ENCODE measurements at regions not wholly inside any gene's neighbourhood (a gene's known extent, or its start where the extent isn't known, plus 50 kb on each side); places are given as distances from the start of the nearest gene placed in this dataset.
"Not testable (repeated sequence)": the region's sequence is repeated elsewhere in the genome, so short reads cannot be mapped to it uniquely, and the experiment has no call there.

DNA sequence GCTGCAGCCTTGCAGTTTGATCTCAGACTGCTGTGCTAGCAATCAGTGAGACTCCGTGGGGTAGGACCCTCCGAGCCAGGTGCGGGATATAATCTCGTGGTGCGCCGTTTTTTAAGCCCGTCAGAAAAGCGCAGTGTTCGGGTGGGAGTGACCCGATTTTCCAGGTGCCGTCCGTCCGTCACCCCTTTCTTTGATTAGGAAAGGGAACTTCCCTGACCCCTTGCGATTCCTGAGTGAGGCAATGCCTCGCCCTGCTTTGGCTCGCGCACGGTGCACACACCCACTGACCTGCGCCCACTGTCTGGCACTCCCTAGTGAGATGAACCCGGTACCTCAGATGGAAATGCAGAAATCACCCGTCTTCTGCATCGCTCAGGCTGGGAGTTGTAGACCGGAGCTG is 203.2 kb downstream of the SNCAIP start:
- H3K36me3 ChIP-seq; H3K27ac ChIP-seq; H3K27me3 ChIP-seq; H3K9me3 ChIP-seq; H3K4me3 ChIP-seq; DNase-seq (ENCODE audit: low spot score in 2 of 2); H3K4me1 ChIP-seq: not testable (repeated sequence)
- intact Hi-C loops (cut with DNase I): loop anchor here (5.0 kb wide), 3 partner anchors 572 to 1097 kb away; partner anchors contain the start of gene PRDM6

DNA sequence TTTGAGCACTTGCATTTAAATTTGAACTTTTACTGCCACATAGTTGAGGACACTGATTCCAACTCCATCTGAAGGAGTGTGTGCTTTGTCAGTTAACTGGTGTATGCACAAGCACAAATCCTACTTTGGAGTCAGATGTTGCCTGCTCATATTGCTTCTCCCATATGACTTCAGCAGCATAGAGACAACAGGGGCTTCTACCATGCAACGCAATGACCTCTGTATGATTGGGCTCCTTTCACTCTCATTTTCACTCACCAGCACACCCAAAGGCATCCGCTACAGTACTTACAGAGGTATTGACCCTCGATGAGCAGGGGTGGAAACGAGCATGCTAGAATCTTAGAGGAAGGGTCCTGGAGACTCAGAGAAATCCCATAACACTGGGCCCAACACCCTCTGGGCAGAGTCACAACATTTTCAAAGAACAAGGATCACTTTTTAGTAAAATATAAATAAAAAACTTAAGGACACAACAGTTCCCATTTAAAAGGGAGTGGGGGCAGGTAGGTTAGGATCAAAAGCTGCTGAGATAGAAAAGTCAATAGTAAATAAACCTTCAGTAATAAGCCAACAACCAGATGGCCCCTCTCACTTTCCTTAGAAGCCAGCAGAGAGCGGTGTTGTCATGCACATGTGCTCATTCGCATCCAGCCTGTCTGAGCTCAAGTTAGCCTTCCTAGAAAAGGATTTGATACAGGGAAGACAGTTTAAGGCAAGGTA is 203.8 kb downstream of the SNCAIP start:
- intact Hi-C loops (cut with DNase I): loop anchor here (5.0 kb wide), 3 partner anchors 571 to 1096 kb away; partner anchors contain the start of gene PRDM6
- H3K4me3 ChIP-seq: no peak overlapping the region
- DNase-seq (ENCODE audit: low spot score in 2 of 2): peak in 1 of 2 donors; percentile 69
- TF ChIP-seq, protein P1, sequence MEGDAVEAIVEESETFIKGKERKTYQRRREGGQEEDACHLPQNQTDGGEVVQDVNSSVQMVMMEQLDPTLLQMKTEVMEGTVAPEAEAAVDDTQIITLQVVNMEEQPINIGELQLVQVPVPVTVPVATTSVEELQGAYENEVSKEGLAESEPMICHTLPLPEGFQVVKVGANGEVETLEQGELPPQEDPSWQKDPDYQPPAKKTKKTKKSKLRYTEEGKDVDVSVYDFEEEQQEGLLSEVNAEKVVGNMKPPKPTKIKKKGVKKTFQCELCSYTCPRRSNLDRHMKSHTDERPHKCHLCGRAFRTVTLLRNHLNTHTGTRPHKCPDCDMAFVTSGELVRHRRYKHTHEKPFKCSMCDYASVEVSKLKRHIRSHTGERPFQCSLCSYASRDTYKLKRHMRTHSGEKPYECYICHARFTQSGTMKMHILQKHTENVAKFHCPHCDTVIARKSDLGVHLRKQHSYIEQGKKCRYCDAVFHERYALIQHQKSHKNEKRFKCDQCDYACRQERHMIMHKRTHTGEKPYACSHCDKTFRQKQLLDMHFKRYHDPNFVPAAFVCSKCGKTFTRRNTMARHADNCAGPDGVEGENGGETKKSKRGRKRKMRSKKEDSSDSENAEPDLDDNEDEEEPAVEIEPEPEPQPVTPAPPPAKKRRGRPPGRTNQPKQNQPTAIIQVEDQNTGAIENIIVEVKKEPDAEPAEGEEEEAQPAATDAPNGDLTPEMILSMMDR (IDR thresholded peaks at IDR 0.05): peak; percentile 15 to 72 (median 52)
- H3K27me3 ChIP-seq: no peaks in the 10 kb centered on the region
- no peaks in the 10 kb centered on the region for H3K36me3 ChIP-seq
- no peak overlapping the region for H3K27ac ChIP-seq
- no peaks in the 10 kb centered on the region for H3K9me3 ChIP-seq
- no peaks in the 10 kb centered on the region for H3K4me1 ChIP-seq

DNA sequence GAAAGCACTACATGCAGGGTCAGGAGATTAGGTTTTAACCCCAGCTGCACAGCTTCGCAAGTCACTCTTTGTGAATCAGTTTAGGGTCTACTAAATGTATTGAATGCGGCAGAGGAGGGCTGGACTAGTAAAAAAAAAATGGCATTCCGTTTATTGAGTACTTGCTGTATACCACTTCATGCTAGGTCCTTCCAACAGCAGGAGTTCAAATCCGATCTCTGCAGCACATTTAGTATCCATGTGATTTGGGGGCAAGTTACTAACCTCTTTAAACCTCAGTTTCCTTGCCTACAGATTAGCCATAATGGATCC is 204.4 kb downstream of the SNCAIP start:
- H3K4me1 ChIP-seq: no peaks in the 10 kb centered on the region
- H3K36me3 ChIP-seq: no peaks in the 10 kb centered on the region
- no peak for DNase-seq (ENCODE audit: low spot score in 2 of 2)
- no peak overlapping the region for H3K4me3 ChIP-seq
- no peak overlapping the region for H3K27ac ChIP-seq
- TF ChIP-seq, protein P1 (IDR thresholded peaks at IDR 0.05): no peak
- no peaks in the 10 kb centered on the region for H3K9me3 ChIP-seq
- intact Hi-C loops (cut with DNase I): loop anchor here (5.0 kb wide), 3 partner anchors 571 to 1096 kb away; partner anchors contain the start of gene PRDM6
- no peaks in the 10 kb centered on the region for H3K27me3 ChIP-seq

DNA sequence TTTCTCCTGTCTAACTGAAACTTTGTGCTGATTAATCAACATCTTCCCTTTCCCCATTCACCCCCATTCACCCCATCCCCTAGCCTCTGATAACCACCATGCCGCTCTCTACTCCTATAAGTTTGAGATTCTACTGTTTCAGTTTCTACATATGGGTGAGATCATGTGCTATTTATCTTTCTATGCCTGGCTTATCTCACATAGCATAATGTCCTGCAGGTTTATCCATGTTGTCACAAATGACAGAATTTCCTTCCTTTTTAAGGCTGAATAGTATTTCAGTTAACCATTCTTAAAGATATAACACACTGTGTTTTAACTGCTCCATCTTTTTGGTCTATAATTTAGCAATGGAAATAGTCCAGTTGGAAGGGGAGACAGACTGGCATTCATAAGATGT is 205.1 kb downstream of the SNCAIP start:
- TF ChIP-seq, protein P1 (IDR thresholded peaks at IDR 0.05): no peak
- DNase-seq (ENCODE audit: low spot score in 2 of 2): no peak
- no peaks in the 10 kb centered on the region for H3K27me3 ChIP-seq
- H3K36me3 ChIP-seq: no peaks in the 10 kb centered on the region
- H3K4me3 ChIP-seq: no peak overlapping the region
- no peaks in the 10 kb centered on the region for H3K4me1 ChIP-seq
- H3K27ac ChIP-seq: no peak overlapping the region
- intact Hi-C loops (cut with DNase I): loop anchor here (5.0 kb wide), 3 partner anchors 570 to 1095 kb away; partner anchors contain the start of gene PRDM6
- H3K9me3 ChIP-seq: no peaks in the 10 kb centered on the region

DNA sequence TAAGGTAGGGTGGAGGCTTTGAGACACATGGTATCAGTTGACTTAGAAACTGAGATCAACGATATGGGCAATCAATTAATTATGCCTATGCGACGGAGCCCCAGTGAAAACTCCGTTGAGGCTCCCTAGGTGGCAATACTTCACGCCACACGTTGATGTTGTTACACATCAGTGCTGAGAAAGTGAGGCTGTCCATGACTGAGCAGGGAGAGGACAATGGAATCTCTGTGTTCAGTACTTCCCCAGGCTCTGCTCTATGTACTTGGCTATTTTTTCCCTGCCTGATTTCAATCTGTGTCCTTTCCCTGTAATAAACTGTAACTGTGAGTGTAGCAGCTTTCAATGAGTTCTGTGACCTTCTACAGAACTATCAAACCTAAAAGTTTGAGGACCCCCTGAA is 211.7 kb downstream of the SNCAIP start:
- Histone ChIP-seq H3K27me3 (no peaks in the 10 kb centered on the region), H3K4me3 (no peak overlapping the region), H3K4me1 (no peaks in the 10 kb centered on the region), H3K36me3 (no peaks in the 10 kb centered on the region), H3K9me3 (no peaks in the 10 kb centered on the region), H3K27ac (no peak overlapping the region)
- TF ChIP-seq, protein P1 (IDR thresholded peaks at IDR 0.05): no peak
- DNase-seq (ENCODE audit: low spot score in 2 of 2): no peak
- intact Hi-C loops (cut with DNase I): no loop called here

DNA sequence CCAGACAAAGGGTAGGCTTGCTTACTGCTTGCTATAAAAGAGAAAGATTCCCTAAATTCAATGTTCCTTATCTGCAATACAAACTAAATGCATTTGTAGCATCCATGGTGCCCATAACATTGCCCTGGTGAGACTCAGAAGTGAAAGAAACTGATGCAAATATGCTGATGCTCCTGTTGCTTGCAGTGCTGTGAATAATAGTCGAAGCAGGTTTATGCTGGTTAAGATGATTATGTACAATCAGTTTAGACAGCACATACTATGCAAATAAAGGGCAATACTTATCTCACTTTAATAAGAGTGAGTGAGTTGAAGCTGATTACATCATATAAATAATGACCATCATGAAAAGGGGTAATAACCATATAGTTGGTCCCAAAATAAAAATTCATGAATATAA is 215.5 kb downstream of the SNCAIP start:
- Histone ChIP-seq H3K9me3 (no peaks in the 10 kb centered on the region), H3K27me3 (no peaks in the 10 kb centered on the region), H3K4me1 (no peaks in the 10 kb centered on the region), H3K36me3 (no peaks in the 10 kb centered on the region), H3K27ac (no peak overlapping the region), H3K4me3 (no peak overlapping the region)
- TF ChIP-seq, protein P1 (IDR thresholded peaks at IDR 0.05): no peak
- intact Hi-C loops (cut with DNase I): no loop called here
- no peak for DNase-seq (ENCODE audit: low spot score in 2 of 2)

Measured in ascending aorta (tissue), 2 donors.